ENCODE measurements at regions not wholly inside any gene's neighbourhood (a gene's known extent, or its start where the extent isn't known, plus 50 kb on each side); places are given as distances from the start of the nearest gene placed in this dataset.

GRCh38 chr2:106704798-106705197 lies 181.2 kb downstream of the ST6GAL2 start:
- no peak for DNase-seq
- intact Hi-C loops (cut with DNase I): no loop called here

- no peak for DNase-seq
- intact Hi-C loops (cut with DNase I): no loop called here
Measured at GRCh38 chr2:106705877-106706276, 180.1 kb downstream of the ST6GAL2 start.

GRCh38 chr2:106706283-106706682 lies 179.7 kb downstream of the ST6GAL2 start:
- DNase-seq: no peak

GRCh38 chr2:106708209-106708608 lies 177.8 kb downstream of the ST6GAL2 start:
- DNase-seq: peak in 2 of 10 donors; percentile 9 to 37
- intact Hi-C loops (cut with DNase I): no loop called here

More at GRCh38 chr2:106706283-106706682, 179.7 kb downstream of the ST6GAL2 start:
- intact Hi-C loops (cut with DNase I): no loop called here

GRCh38 chr2:106709229-106709628 lies 176.7 kb downstream of the ST6GAL2 start:
- DNase-seq: no peak
- intact Hi-C loops (cut with DNase I): no loop called here

GRCh38 chr2:106719222-106719621 lies 166.7 kb downstream of the ST6GAL2 start:
- no peak for DNase-seq
- intact Hi-C loops (cut with DNase I): no loop called here

- DNase-seq: no peak
- intact Hi-C loops (cut with DNase I): no loop called here
Measured at GRCh38 chr2:106720026-106720425, 165.9 kb downstream of the ST6GAL2 start.

GRCh38 chr2:106724301-106724794 lies 161.6 kb downstream of the ST6GAL2 start:
- intact Hi-C loops (cut with DNase I): no loop called here
- DNase-seq: no peak

- no peak for DNase-seq
- intact Hi-C loops (cut with DNase I): no loop called here
Measured at GRCh38 chr2:106734165-106734564, 151.8 kb downstream of the ST6GAL2 start.

- no peak for DNase-seq
- intact Hi-C loops (cut with DNase I): no loop called here
Measured at GRCh38 chr2:106735807-106736206, 150.2 kb downstream of the ST6GAL2 start.

GRCh38 chr2:106736221-106736620 lies 149.7 kb downstream of the ST6GAL2 start:
- DNase-seq: no peak
- intact Hi-C loops (cut with DNase I): no loop called here

- DNase-seq: no peak
- intact Hi-C loops (cut with DNase I): no loop called here
Measured at GRCh38 chr2:106745468-106745867, 140.5 kb downstream of the ST6GAL2 start.

GRCh38 chr2:106749823-106750222 lies 136.1 kb downstream of the ST6GAL2 start:
- no peak for DNase-seq
- intact Hi-C loops (cut with DNase I): no loop called here
